ENCODE measurements at regions not wholly inside any gene's neighbourhood (a gene's known extent, or its start where the extent isn't known, plus 50 kb on each side); places are given as distances from the start of the nearest gene placed in this dataset.

GRCh38 chr4:117654079-117654478 is 380.2 kb upstream of the NDST3 start:
- H3K27me3 ChIP-seq (ENCODE audit: insufficient read depth, low read length) = no peaks in the 10 kb centered on the region
- Mint-ChIP-seq H3K4me3 (no peak overlapping the region), H3K27ac (no peak overlapping the region), H3K9me3 (peaks cover 0 to 5% of the 10 kb centered on the region in 2 experiments; a peak in 3 of 5 replicates), H3K4me1 (peaks cover 0 to 5% of the 10 kb centered on the region in 2 experiments; a peak in 1 of 4 replicates), H3K36me3 (ENCODE audit: insufficient read depth in 1 of 3, low read depth in 3 of 3) (peaks cover 0 to 8% (median 0%) of the 10 kb centered on the region in 3 experiments; a peak in 2 of 7 replicates), H3K27me3 (ENCODE audit: low read depth) (no peaks in the 10 kb centered on the region)
- H2BK5ac ChIP-seq (ENCODE audit: insufficient read length, low read length) = no peak overlapping the region
- H3K9ac ChIP-seq (ENCODE audit: extremely low read depth, insufficient read length, low read length) = no peak overlapping the region
- H2BK20ac ChIP-seq (ENCODE audit: low read depth, low read length, poor library complexity, severe bottlenecking) = no peak overlapping the region
- no peak overlapping the region for H3K4me2 ChIP-seq (ENCODE audit: insufficient read depth, insufficient read length, low read length)
- no peak for DNase-seq
- H3T11ph ChIP-seq (ENCODE audit: low read length) = no peak overlapping the region
- H3K27ac ChIP-seq (ENCODE audit: insufficient read length, low read depth, low read length) = no peak overlapping the region
- no peak overlapping the region for H4K5ac ChIP-seq (ENCODE audit: insufficient read length, low read depth, low read length)
- no peaks in the 10 kb centered on the region for H3K79me2 ChIP-seq (ENCODE audit: insufficient read depth, low read length)
- H2BK15ac ChIP-seq (ENCODE audit: low read depth, low read length) = no peak overlapping the region
- no peak overlapping the region for H4K91ac ChIP-seq (ENCODE audit: insufficient read length, low read depth, low read length)
- no peak overlapping the region for H2AK5ac ChIP-seq (ENCODE audit: insufficient read length, low read length)
- no peaks in the 10 kb centered on the region for H3K9me3 ChIP-seq (ENCODE audit: control insufficient read depth, low read depth, low read length)
- H3K14ac ChIP-seq (ENCODE audit: insufficient read depth, low read length) = no peak overlapping the region
- H2BK12ac ChIP-seq (ENCODE audit: insufficient read length, low read depth, low read length) = no peak overlapping the region
- no peak overlapping the region for H3K56ac ChIP-seq (ENCODE audit: insufficient read length, low read depth, low read length)
- no peak overlapping the region for H3K4ac ChIP-seq (ENCODE audit: low read depth, low read length)
- TF ChIP-seq CTCF (conservative IDR thresholded peaks at IDR 0.05) = no peak
- H3K4me1 ChIP-seq (ENCODE audit: insufficient read depth, low read length) = no peaks in the 10 kb centered on the region
- no peak overlapping the region for H3K23ac ChIP-seq (ENCODE audit: insufficient read length, low read depth, low read length)
- H3K79me1 ChIP-seq (ENCODE audit: insufficient read depth, low read depth, low read length, poor library complexity, severe bottlenecking) = no peaks in the 10 kb centered on the region
- no peak overlapping the region for H4K8ac ChIP-seq (replicated peaks; ENCODE audit: insufficient read length, low read depth, low read length)
- H2AFZ ChIP-seq (ENCODE audit: low read length) = no peak overlapping the region
- H4K20me1 ChIP-seq (ENCODE audit: control insufficient read depth, insufficient read depth, insufficient read length) = no peaks in the 10 kb centered on the region
- H3K18ac ChIP-seq (ENCODE audit: insufficient read length, low read depth, low read length) = no peak overlapping the region
- WGBS (ENCODE audit: extremely low coverage, insufficient read length, low lambda C conversion rate) = no CpG with 5 or more reads among the region's 2 CpGs
- H3K23me2 ChIP-seq (ENCODE audit: insufficient read length, low read depth, low read length, poor library complexity, severe bottlenecking) = no peaks in the 10 kb centered on the region
- H2BK120ac ChIP-seq (ENCODE audit: low read depth, low read length, poor library complexity, severe bottlenecking) = no peak overlapping the region

Data from H9 (cell line).